Epidermal melanocyte (primary cell): ENCODE measurements at regions not wholly inside any gene's neighbourhood (a gene's known extent, or its start where the extent isn't known, plus 50 kb on each side); places are given as distances from the start of the nearest gene placed in this dataset.
"Not testable (repeated sequence)": the region's sequence is repeated elsewhere in the genome, so short reads cannot be mapped to it uniquely, and the experiment has no call there.

Source experiments
- DNase-seq: peaks from one replicate; pipeline ENCODE4 v3.0.0; 2011; ENCODE audit warnings: low spot score; ENCODE audit not compliant: insufficient read length

DNA sequence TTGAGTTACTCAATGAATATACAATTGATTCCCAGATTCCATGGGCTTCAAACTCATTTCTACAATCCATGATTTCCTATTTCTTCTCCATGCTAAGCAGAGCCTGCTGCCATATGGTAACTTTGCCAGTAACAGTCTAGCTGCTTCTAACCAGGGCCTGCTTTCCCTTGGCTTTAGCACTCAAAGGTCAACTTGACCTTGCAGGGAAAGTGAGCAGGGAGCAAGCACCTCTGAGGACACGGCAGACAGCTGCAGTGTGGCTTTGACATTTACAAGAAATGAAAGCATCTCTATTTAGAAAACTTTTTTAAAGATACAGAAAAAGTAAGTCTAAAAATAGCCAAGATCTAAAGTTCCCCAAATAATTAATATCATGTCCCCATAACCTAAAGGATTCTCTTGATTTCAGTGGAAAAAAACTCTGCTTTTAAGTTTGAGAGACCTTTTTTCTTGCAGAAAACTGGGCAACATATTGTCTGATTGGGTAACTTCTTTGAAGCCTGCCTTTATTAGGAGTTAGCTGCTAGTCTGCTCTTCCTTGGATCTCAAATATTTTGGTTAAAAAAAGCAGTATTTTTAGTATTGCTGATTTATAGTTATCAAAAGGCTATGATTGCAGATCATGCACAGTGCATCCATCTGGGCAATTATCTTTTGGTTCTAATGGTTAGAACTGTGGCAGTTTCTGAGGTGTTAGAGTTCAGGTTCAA is 257.9 kb downstream of the AHR start:
- DNase-seq = no peak

DNA sequence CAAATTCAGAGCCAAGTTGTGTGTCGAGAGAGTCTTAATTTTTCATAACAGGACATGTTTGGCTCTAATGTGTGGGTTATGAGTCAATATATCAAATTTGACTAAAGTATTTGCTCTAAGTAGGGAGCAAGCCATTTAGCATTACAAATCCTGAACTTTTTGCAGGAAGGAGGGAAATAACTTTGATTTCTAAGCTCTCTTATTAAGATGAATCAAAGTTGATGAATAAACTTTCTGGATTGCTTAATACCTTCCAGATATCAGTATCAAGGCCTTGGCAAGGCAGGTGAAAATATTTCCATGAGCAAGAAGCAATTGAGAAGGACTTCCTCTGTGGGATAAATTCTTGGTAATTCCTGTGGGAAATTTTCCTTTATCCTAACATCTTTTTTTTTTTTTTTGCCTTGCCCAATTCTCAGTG is 258.8 kb downstream of the AHR start:
- no peak for DNase-seq

DNA sequence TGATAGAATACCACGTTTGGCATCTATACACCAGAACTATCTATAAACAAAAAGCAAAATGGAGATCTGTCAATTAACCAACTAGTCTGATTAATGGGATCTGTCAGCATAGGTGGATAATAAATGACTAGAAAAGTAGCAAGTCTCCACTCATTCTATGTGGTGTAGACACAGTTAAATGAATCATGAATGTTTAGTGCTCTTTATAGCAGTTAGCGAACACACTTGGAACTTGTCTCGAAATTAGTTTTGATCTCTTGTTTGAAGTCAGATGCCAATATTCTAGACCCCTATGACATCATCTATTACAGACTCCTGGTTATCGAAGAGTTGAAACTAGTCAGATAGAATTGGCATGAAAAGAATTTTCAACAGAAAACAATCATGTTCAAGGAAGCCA is 259.7 kb downstream of the AHR start:
- DNase-seq = no peak

DNA sequence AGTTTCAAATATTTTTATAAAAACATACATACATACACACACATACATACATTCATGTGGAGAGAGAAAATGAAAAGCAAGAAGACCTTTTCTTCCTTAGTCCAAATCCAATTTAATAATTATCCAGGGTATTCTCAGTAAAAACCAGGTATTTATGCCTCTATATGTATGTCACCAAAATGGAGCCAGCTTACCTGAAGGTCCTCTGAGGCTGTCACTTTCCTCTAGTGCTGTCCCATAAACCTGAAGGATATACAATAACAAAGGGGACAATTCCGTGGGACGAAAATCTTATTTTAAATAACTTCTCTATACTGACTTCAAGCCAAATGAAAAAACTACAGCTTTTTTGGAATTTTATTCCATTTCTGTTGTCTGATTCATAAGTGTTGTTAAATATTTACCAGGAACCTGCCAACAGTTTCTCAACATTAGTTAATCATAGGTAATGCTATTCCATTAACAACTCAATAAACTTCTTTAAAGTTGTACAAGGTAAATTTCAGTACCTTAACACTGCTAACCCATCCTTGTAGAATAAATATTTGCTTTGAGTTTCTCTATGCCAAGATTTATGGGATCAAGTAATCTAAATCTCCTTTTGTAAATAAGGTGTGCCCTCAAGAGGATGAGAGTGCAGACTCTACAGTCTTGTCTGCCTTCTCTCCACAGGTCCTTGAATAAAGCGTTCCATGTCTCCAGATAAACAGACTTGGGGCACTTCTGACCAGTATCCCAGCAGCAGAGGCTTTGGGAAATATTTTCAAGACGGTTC is 260.3 kb downstream of the AHR start:
- no peak for DNase-seq

DNA sequence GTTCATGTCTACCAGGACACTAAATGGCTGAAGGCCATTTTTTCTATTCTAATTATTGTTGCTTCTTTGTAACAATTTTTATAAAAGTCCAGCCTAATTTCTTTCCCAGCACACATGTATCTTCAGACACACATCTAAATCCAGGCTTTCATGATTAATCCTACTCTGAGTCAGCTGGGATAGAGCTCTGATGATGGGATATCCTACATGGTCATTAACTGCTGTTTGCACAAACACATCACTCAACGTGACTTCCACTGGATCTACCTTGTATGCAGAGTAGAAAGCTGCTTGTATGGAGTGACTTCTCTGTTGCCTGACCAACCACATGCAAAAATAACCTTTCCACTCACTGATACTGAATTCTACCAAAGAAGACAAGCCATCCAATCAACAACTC is 260.9 kb downstream of the AHR start:
- no peak for DNase-seq

DNA sequence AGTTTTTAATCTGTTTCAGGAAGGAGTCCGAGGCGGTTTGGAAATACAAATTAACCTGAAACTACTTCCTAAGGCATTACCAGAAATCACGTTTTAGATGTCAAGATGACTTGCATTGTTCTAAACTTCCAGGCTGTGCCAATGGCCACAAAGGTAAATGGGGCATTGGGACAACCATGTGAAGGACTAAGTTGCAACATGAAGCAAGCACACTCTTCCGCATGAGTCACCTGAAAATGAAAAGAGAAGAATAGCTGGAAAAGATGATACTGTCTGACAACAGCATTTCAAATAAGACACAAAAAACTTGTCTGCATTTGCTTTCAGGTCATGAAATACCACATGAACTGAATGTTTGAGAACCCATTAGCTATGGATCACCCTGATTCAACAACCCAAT is 262.1 kb downstream of the AHR start:
- DNase-seq = no peak

DNA sequence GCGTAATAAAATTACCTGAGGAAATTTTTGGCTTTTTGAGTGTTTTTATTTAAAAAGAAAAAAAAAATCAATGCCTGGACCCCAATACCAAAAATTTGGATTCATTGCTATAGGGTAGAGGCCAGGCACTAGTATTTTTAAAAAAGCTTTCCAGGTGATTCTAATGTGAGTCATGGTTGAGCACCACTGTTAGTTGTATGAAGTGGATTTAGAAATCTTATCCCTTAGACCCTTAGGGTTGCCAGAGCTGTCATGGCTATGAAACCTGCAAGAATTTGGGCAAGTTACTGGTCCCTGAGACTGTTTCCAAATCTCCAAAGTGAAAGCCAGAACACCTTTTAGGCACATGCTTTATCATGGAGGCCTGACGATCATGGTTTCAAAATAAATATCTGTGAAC is 262.5 kb downstream of the AHR start:
- no peak for DNase-seq

DNA sequence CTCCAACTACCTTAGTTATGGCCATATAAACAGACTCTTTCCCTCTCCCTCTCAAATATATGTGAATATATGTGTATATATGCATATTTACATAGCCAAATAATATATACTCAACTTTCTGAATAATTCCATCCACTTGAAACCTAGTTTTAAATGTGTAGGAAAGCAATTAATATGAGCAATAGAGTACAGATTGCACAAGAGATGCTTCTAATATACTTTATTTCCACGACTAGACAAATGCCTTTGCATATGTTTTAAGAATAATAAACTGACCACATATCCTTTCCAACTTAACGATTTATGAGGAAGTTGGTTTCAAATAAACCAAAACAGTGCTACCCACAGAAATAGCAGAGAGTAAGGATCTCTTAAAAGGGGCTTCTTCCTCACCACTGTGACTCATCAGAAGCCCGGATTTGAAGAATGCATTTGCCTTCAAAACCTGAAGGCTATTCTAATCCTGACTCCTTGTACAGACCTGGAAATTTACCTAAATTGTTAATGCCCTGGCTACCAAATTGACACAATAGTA is 266.3 kb downstream of the AHR start:
- no peak for DNase-seq

DNA sequence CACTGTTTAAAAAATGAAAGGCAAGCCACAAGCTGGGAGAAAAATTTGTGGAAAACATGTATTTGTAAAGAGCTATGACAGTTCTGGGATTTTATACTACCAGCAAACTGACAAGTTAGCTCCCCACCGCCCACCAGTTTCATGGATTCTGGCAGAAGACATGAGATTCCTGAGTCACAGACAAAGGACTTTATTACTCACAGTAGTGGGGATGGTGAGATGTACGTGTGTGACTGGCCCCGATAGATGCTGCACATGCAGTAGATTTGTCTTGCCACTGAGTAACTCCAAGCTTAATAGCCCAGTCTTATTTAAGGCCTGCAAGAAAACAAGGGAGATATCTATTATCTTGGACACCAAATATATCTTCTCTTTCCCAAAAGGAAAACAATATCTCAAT is 281.7 kb downstream of the AHR start:
- no peak for DNase-seq

DNA sequence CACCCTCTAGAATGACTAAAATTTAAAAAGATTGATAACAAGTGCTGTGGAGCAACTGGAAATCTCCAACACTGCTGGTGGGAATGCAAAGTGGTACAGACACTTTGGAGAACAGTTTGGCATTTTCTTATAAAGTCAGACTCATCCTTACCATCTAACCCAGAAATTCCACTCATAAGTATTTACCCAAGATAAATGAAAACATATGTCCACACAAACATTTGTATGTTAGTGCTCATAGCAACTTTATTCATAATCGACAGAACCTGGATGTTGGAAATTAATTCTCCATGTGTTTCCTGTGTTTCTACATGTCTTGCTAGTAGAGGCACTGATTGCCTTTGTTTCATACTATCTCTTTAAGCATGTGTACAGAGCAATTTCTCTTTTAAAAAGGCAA is 282.4 kb downstream of the AHR start:
- no peak for DNase-seq

DNA sequence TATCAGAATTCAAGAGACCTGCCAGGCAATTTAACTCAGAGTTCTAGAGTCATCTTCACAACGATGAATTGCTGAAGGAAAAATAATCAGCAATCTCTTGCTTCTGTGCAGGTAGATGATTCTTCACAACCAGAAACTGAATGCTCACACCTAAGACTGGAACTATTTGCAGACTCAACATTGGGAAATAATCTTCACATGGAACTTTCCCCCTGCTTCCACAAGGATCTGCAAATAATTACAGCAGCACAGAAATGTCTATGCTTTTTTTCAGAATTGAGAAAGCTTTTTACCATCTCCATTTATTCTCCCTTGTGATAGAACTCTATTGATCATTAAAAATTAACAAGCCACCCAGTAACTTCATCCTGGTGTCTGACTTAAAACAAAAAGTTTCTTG is 282.8 kb downstream of the AHR start:
- no peak for DNase-seq

DNA sequence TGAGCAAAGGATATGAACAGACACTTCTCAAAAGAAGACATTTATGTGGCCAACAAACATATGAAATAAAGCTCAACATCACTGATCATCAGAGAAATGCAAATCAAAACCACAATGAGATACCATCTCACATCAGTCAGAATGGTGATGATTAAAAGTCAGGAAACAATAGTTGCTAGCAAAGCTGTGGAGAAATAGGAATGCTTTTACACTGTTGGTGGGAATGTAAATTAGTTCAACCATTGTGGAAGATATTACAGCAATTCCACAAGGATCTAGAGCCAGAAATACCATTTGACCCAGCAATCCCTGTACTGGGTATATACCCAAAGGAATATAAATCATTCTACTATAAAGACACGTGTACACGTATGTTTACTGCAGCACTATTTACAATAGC is 284.2 kb downstream of the AHR start:
- DNase-seq = not testable (repeated sequence)

DNA sequence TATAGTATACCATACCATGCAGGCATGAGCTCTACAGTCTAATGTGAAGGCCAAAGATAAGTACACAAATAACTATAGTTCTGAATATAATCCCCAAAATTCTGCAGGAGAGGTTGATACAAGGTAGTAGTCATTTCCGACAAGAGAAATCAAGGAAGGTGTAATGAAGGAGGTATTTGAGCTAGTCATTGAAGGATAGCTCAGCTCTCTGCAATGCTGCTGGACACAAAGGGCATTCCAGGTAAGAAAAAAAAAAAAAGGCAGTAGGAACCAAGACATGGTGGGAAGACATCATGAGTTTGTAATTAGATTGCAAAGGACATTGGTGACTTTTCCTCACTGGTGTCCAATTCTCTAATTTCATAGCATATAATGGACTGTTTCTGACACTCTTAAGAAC is 285.3 kb downstream of the AHR start:
- DNase-seq = no peak

DNA sequence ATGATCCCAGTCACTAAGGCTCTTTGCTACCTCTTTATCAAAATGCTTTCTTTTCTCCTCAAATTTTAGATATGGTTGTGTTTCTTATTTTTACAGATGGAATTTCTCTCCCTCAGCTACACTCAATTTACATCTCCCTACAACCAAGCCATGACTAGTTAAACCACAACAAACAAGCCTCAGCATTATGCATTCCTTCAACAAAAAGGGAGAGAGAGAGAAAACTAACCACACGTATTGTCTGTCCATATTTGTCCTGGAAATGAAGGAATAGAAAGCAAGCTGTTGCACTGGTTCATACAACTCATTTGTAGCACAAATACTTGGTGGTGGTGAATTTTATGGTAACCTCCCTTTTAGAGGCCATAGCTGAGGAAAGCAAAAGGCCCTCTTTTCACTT is 286.4 kb downstream of the AHR start:
- no peak for DNase-seq

DNA sequence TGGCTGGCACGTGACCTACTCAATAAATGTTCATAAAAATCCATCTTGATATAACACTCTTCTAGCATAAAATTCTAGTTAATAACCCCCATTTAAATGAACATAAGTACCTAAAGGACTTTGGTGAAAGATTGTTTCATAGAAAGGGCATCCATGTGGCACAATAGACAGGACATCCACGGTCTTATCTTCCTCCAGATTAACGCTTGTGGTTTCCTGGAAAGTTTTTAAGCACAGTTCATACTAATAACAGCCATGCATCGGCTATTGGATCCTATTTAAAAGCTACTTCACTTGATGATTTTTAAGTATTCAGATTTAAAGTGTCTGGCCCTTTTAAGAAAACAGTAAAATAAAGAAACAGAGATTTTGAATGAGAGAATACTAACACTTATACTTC is 288.3 kb downstream of the AHR start:
- no peak for DNase-seq

DNA sequence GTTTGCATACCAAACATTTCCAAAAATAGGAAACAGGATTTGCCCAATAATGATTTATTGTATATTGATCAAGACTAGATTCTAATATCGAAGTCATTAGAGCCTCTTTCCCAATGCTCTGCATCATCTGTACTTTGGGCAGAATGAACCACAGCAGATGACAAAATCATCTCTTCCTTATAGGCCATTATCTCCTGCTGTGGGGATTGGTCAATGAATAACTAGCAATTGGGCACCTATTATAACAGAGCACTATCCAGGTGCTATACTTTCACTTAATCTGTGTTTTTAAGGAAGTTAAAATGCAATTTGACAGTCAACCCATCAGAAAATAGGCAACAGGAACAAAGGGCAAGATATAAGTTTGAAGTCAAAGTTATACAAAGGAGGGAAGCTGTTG is 290.3 kb downstream of the AHR start:
- DNase-seq = no peak

DNA sequence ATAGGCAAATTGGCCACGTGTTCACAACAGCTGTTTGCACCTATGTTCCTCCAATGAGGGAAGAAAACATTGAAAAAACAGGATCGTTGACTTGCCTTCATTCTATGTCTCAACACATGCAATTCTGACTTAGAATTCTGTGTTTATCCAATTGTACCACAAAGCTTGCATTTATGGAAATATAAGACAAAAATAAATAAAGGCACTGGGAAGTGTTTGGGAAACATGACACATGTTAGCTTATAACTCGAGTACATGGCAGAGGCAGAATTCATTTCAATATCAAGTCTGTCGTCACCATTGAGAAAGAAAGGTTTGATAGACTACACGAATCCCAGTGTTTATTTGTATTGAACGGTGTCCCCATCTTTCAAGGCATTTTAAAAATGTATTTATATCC is 291.2 kb downstream of the AHR start:
- no peak for DNase-seq

DNA sequence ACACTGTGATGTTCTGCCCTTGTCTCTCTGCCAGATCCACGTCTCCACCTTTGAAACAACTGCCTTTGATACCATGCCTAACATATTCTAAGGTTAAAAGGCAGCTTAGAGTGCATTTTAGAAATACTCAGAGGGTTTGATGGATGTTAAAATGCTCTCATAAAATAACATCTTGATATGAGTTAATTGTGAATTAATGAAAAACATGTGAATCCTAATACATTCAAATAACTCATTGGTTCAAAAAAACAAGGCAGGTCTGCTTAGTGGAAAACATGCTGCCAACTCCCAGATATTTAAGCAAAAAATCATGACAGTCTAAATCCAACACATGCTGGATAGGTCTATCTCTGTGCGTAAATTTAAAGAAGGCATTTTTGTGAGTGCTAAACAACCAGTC is 291.8 kb downstream of the AHR start:
- no peak for DNase-seq

DNA sequence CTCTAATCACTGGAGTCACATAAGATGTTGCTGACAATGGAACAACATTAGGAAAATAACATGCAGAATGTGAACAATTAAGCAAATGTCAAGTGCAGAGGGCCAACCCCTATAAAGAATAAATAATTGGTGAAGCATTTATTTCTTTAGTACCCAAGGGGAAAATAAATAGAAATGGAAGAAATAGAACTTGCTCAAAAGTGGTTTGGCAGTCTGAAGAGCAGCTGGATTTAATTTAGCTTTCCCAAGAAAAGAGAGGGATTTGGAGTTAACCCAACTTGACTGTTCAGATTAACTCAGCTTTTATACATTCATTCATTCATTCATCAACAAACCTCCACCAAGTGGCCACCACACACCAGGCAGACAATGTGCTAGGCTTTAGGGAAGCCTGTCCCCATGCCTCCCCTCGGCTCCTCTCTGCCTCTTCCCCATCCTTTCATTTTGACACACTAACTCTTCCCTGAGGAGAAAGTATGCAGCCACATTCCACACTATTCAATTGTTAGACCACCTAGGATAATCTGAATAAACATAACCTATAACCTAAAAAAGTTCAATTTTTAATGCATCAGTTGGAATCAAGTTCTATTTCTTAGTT is 295.5 kb downstream of the AHR start:
- DNase-seq = no peak

DNA sequence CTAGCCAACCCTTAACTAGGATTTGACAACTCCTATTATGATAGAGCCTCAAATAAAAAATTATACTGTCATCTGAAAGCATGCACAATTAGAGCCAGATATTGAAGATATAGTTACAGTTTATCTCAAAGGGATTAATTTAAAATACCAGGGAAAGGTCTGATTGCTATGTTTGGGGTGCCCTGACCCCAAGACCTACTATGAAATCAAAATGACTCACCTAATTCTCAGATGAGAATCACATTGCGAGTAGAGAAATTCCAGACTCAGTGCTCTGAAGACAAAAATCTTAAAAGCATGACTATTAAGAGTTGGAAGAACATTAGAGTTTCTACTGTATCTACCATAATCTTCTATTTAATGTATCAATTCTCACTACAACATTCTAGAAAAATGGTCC is 297.1 kb downstream of the AHR start:
- DNase-seq = no peak

DNA sequence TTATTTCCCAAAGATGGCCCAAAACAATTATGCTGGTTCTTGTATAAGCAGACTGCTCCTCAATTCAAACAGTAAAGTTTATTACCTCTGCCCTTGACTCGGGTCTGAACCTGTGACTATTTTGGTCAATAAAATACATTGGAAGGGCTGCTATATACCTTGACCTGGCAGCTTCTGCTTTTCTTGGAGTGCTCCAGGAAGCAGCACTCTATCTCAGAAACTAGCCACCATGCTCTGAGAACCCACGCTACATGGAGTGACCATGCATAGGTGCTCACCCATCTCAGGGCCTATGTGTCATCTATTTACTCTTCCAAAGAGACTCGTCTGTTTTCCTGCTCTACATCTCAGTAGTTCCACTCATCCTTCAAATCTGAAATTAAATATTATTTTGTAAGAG is 299.9 kb downstream of the AHR start:
- DNase-seq = no peak

DNA sequence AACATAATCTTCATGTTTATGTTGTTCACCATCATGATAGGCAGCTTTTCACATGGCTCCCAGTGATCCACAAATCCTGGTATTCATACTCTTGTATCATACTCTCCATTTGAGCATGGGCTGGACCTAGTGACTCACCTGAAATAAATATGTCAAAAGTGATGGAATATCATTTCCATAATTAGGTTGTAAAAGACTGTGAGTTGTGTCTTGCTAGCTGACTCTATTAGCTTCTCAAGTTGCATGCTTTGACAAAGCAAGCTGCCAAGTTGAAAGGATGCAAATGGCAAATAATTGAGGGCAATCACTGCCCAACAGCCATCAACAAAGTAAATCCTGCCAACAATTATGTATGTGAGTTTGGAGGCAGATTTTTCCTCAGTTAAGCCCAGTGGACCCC is 300.4 kb downstream of the AHR start:
- no peak for DNase-seq
